HG02759 (cell line): ENCODE measurements at regions not wholly inside any gene's neighbourhood (a gene's known extent, or its start where the extent isn't known, plus 50 kb on each side); places are given as distances from the start of the nearest gene placed in this dataset.

ENCODE experiments used
- ATAC-seq: cut with Tn5 transposase; IDR thresholded peaks from one replicate; pipeline ENCODE4 v1.9.1; 2021; ENCODE audit warnings: mild to moderate bottlenecking, moderate library complexity; ENCODE audit not compliant: unreplicated experiment

DNA sequence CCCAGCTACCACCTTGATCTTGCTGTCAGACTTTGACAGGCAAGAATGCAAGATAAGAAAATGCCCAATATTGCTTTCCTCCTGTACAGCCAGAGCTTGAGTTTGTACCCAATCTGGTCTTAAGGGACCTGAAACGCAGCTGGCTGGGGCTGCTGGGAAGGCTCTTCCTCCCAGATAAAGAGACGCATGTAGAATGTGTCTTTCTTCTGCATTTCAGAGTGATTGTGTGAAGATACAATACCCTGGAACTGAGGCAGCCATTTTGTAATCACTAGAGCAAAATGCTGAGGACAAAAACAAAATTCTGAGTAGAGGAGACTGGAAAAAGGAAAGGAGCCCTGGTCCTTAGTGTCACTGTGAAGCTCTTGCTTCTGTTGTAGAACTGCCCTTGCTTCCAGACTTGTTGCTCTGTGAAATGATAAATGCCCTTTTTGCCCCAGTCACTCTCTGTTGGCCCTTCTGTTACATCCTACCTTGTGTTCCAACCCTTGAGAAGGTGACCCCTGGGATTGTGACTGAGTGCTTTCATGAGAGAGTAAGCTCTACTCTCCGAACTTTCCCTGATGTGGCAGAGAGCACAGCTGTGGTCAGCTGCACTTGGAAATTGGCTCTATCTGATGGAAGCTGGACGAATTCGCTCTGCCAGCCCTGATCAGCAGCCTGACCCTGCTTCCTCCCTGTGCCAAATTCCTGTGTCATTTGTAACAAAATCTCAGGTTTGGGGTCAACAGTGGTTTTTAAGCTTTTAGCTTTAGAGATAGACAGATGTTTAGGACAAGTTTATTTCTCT, 137.4 kb upstream of the RBMS1 start:
- no peak for ATAC-seq

DNA sequence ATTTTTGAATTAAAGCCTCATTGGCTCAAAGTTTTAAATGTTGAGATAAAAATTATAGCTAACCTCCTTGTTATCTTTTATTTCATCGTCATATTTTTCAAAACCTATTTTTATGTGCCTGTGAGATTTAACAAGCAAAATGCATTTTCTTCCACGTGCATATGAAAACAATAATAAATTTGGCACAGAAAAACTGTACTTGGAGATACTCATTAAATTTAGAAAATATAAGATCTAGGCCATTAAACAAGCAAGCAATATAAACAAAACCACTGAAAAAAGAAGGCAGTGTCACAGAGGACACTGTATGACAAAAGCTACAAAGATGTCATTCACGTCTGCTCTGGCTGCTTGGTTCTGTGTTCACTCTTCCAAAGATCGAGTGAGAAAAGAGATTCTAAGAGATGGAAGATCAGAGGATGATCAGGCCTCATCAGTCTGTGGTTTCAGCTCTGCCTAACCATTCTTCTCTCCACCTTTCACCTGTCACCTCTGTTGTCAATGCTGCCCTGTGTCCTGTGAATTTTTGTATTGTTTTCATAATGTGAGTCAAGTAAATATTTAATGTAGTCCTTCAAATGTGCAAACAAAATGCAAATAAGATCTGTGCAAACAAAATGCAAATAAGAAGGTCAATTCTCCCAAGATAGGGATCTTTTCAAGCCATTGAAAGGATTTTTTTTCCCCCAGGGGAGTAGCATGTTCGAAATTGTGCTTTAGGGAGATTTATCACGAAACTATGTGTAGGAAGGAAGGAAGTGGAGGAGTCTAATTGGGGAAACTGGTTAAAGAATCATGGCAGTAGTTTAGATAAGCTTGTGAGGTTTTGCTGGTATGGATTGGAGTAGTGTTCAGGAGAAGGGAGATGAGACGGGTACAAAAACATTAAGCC, 138.7 kb upstream of the RBMS1 start:
- no peak for ATAC-seq

- no peak for ATAC-seq
Observed at GRCh38 chr2:160634436-160634835, 140.8 kb upstream of the RBMS1 start.

GRCh38 chr2:160635488-160635887, 141.9 kb upstream of the RBMS1 start:
- ATAC-seq, result no peak

- no peak for ATAC-seq
Observed at GRCh38 chr2:160639472-160639871, 145.9 kb upstream of the RBMS1 start.

DNA sequence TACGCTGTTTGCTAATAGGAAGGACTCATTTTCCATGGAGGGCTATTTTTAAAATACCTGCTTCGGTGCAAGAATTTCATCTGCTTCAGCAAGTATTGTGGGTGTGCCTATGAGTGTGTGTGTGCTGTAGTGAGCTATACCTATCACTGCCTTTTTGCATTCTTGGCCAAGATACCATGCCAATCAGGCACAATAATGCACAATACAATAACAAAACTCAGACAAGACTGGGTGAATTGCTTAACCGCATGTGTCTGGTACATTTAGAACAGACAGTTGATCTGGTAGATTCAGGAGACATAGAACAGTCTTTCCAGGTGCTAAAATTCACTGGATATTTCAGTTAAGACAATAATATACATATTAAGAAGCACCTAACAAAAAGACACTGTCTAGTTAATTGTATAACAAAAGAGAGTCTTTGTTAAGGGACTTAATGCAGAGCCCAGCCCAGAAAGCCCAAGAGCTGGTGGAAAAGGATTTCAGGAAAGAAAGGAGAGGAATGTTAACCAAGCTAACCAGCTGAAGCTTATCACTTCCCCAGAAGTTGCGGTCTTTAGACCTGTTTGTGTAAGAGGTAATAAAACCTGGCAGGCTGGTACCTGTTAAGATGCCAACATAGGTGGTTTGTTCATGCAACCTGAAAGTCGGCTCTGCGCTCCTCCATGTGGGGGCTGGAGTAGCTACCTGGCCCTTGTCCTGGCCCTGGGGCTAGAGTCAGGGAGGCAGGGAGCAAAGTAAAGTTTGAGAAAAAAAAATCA, 153.3 kb upstream of the RBMS1 start:
- no peak for ATAC-seq

DNA sequence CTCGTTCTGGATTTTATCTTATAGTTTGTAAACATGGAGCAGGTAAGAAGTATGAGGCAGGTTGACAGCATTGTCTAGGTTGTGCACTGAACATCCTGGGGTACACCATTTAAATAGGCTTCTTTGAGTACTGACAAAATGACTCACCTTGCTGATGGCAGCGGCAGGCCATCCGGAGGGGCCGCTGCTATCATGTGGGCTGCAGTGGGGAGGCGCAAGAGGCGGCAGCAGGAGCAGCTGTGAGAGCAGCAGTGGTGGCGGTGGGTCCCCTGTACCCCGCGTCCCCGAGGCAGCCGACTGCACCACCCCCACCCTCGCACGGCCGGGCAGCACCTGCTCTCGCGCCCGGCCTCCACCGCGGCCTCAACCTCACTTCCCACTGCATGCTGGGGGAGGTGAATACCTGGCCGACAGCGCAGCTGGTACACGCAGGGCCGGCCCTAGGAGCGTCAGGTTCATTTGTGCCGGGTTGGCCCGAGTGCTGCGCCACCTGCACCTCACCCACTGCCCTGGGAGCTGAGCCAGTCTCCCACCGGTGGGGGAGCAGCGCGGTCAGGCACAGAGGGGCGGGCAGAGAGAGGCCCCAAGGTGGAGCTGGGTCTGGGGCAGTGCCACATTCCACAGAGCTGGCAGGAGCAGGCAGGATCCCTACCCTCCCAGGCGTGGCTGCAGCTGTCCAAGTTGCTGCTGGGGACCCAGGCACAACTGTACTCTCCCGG, 154.5 kb upstream of the RBMS1 start:
- ATAC-seq, result no peak

- ATAC-seq, result no peak
Observed at GRCh38 chr2:160649698-160650097, 156.1 kb upstream of the RBMS1 start.

- ATAC-seq, result no peak
Observed at GRCh38 chr2:160650196-160651118, 156.8 kb upstream of the RBMS1 start.

DNA sequence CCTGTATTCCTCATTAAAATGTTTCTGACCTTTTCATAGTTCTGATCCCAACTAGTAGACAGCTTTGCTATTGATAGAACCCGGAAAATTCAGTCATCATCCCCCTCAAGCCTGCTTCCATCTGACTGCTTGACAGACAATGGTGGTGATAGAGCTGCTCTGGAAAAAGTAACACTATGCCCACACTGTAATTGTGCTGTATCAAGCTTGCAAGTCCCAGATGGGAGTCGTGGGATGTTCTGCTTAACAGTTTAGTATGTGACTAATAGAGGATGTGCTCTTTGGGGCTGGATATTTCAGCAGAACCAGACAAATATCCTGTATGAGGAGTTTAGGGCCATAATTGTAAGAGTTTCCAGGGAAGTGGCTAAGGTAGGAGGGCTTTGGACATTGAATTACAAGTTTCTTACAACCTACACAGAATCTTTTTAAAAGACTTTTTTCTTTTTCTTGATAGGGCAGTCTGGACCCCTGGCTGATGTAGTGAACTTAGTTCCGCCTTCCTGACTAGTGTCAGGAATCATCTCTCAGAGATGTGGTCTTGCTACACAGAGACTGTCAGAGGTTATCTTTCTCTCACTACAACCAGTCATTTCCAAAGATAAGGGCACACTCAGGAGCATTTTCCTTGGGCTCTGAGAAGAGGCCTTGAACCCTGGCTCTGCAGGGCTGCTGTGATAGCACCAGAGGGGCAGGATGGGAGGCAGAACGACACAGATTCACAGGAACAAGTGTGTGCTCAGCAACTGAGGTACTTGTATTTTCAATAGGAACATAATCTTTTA, 158.0 kb upstream of the RBMS1 start:
- ATAC-seq, result no peak

DNA sequence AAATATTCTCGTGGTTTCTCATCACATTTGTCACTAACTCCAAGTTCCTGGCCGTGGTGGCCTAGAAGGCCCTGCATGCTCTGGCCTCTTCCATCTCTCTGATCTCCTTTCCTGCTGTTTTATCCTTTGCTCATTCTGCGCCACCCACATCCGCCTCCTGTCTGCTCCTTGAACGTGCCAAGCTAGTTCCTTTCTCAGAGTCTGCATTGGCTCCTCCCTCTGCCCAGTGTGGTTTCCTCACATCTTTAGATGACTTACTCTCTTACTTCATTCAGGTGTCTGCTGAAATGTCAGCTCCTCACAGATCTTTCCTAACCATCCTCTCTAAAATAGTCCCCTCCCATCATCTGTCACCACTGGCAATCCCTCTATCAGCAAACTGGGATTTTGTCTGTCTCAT, 158.6 kb upstream of the RBMS1 start:
- peak; percentile 56 for ATAC-seq

DNA sequence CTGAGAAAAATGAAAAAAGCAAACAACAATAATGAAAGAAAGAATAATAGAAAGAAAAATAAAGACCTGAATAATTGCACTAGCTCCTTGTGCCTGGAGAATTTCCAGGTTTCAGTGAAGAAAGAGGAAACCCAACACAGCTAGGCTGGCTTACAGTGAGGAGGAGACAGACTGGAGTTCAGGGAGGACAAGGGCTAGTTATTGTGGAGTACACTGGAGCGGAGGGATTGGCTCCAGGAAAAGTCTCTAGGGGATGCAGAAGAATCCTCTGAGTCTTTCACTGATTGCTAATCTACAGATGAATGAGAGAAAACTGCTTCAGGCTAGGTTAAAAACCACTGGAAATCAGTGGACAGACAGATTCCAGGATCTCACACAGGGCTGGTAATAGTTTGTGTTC, 163.6 kb upstream of the RBMS1 start:
- no peak for ATAC-seq

DNA sequence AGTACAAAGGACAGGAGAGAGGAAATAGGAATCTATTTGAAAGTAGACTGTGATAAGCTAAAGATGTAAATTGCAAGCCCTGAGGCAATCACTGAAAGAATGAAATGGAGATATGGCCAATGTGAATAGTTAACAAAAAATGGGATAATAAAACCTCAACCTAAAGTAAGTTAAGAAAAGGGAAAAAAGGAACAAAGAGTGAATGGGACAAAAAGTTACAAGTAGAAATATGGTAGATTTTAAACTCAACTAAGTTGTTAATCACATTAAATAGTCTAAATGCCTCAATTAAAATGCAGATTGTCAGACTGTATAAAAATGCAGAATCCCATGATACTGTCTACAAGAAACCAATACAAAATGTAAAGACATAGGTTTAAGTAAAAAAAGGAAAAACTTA, 165.2 kb upstream of the RBMS1 start:
- no peak for ATAC-seq

GRCh38 chr2:160660741-160661140, 167.1 kb upstream of the RBMS1 start:
- ATAC-seq, result no peak

DNA sequence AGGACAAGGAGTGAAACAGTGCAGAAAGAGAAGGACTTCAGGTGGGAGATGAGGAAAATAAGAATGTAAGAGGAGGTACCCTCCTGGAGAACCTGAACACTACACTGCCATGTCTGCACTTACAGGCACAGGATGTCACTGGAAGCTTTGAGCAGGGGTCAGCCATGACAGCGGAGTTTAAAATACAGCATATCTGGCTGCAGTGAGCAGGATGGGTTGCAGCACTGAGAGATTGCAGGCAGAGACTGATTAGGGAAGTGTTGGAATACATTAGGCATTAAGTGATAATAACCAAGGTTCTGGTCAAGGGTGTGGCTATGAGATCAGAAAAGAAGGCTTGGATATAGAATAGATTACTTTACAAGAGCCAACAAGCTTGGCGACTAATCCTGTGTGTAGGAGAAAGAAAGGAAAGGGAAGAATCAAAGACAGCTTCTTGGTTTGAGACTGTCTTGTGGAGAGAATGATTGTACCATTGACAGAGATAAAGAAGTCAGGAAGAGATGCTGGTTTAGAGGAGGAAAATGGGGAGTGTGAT, 171.1 kb upstream of the RBMS1 start:
- no peak for ATAC-seq

- peak; percentile 86 for ATAC-seq
Observed at GRCh38 chr2:160666154-160667060, 172.8 kb upstream of the RBMS1 start.

GRCh38 chr2:160667811-160668210, 174.2 kb upstream of the RBMS1 start:
- no peak for ATAC-seq

GRCh38 chr2:160670618-160671017, 177.0 kb upstream of the RBMS1 start:
- ATAC-seq, result no peak
